Spleen (tissue), 11 donors: ENCODE measurements at regions not wholly inside any gene's neighbourhood (a gene's known extent, or its start where the extent isn't known, plus 50 kb on each side); places are given as distances from the start of the nearest gene placed in this dataset.

Source experiments
- DNase-seq: peaks from one replicate; pipeline ENCODE4 v3.0.0-alpha.2; 2020
- H3K27ac ChIP-seq, 8 donors: fragments of 200-600 bp; sonication (generic) in 7 of 8; 1 replicate in 4 of 8; 2 replicates in 4 of 8; pipeline versions ENCODE4 v1.5.0 to v1.8.0; 2016 to 2021; ENCODE audit warnings: inconsistent platforms in 4 of 8, mild to moderate bottlenecking in 4 of 8, moderate library complexity in 1 of 8
- H3K27me3 ChIP-seq, 7 donors: fragments of 200-600 bp; sonication (generic) in 6 of 7; replicated peaks in 1 of 7; 1 replicate in 4 of 7; 2 replicates in 3 of 7; pipeline versions ENCODE4 v1.5.0 to v1.8.0; 2016 to 2021; ENCODE audit warnings: inconsistent platforms in 3 of 7, mild to moderate bottlenecking in 1 of 7
- H3K36me3 ChIP-seq, 6 donors: fragments of 200-600 bp; sonication (generic) in 5 of 6; 1 replicate in 4 of 6; 2 replicates in 2 of 6; pipeline versions ENCODE4 v1.5.0 to v1.8.0; 2016 to 2021; ENCODE audit warnings: inconsistent platforms in 2 of 6
- H3K4me1 ChIP-seq, 6 donors: fragments of 200-600 bp; sonication (generic) in 5 of 6; 1 replicate in 3 of 6; 2 replicates in 3 of 6; pipeline versions ENCODE4 v1.5.0 to v1.8.0; 2016 to 2021; ENCODE audit warnings: inconsistent platforms in 3 of 6
- H3K4me3 ChIP-seq, 8 donors: fragments of 200-600 bp; sonication (generic) in 7 of 8; 1 replicate in 4 of 8; 2 replicates in 4 of 8; pipeline versions ENCODE4 v1.5.0 to v1.8.0; 2016 to 2021; ENCODE audit warnings: inconsistent platforms in 4 of 8, mild to moderate bottlenecking in 4 of 8, moderate library complexity in 2 of 8
- H3K9me3 ChIP-seq, 8 donors: fragments of 200-600 bp; sonication (generic) in 7 of 8; 1 replicate in 4 of 8; 2 replicates in 4 of 8; pipeline versions ENCODE4 v1.5.0 to v1.8.0; 2016 to 2021; ENCODE audit warnings: inconsistent platforms in 4 of 8
- CTCF ChIP-seq, 11 experiments: fragments of 200-600 bp in 7 of 11; fragments of 450-650 bp in 4 of 11; sonication (generic) in 4 of 11; IDR thresholded peaks in 8 of 11; conservative IDR thresholded peaks in 3 of 11; 1 replicate in 7 of 11; 2 replicates in 4 of 11; pipeline versions ENCODE4 v1.4.0 to v1.8.0; 2016 to 2021; ENCODE audit warnings: antibody characterized with exemption in 11 of 11, inconsistent platforms in 4 of 11, mild to moderate bottlenecking in 1 of 11
- POLR2A ChIP-seq, 3 donors: fragments of 450-650 bp; IDR thresholded peaks; one replicate each; pipeline ENCODE4 v1.5.1; 2017; ENCODE audit warnings: antibody characterized with exemption in 3 of 3, mild to moderate bottlenecking in 1 of 3
- POLR2AphosphoS5 ChIP-seq, 3 donors: sonication (generic); formaldehyde crosslinking; IDR thresholded peaks; one replicate each; pipeline ENCODE4 v1.5.1; 2017; ENCODE audit warnings: antibody characterized with exemption in 3 of 3
- WGBS, 5 donors: extraction: QIAGEN DNeasy Blood & Tissue Kit in 3 of 5; methylation state at CpG; one replicate each; pipeline versions ENCODE4 v1.1.5 to v1.1.7; 2013 to 2018; 5-methylcytosine and 5-hydroxymethylcytosine counted together
- intact Hi-C: fragments of 100-400 bp; cut with DNase I; formaldehyde crosslinking; loops from one replicate; pipeline ENCODE4 v1.15.0; 2023; ENCODE audit warnings: low total_unique reads
- donor health status: healthy with polysubstance abuse.
- donor health status: DM: no; HTN: no; CAD: no; lungs with moderate emphysema.
- donor health status: DM: no; HTN: no; CAD: no.
- donor health status: Bipolar disorder and iron deficiency.
- donor health status: healthy.
- donor health status: DM: no; HTN: no; CAD: no.
- donor health status: DM: yes; HTN: yes; CAD: no.

- TF ChIP-seq POLR2A (IDR thresholded peaks at IDR 0.05) (no peak), CTCF (IDR thresholded peaks at IDR 0.05 in 8 of 11, conservative IDR thresholded peaks at IDR 0.05 in 3 of 11) (no peak), POLR2AphosphoS5 (IDR thresholded peaks at IDR 0.05) (no peak)
- WGBS, 5 donors, result 87 to 91% (median 87%) methylated on average over 4 of the region's 4 CpGs
These were observed 201.8 kb upstream of the TOX3 start for GRCh38 chr16:52748741-52749140.

GRCh38 chr16:52747088-52747595, 200.2 kb upstream of the TOX3 start:
- no peaks in the 10 kb centered on the region for H3K27me3 ChIP-seq
- 71 to 82% (median 75%) methylated on average over 2 of the region's 2 CpGs for WGBS, 5 donors
- H3K27ac ChIP-seq, result no peak overlapping the region

More at GRCh38 chr16:52748741-52749140, 201.8 kb upstream of the TOX3 start:
- H3K9me3 ChIP-seq, result no peaks in the 10 kb centered on the region
- H3K4me3 ChIP-seq, result no peak overlapping the region
- H3K27ac ChIP-seq, result no peak overlapping the region
- H3K36me3 ChIP-seq, result no peaks in the 10 kb centered on the region
- intact Hi-C loops, result no loop called here
- no peak for DNase-seq
- no peaks in the 10 kb centered on the region for H3K4me1 ChIP-seq
- H3K27me3 ChIP-seq, result no peaks in the 10 kb centered on the region

GRCh38 chr16:52743707-52744106, 196.8 kb upstream of the TOX3 start:
- H3K4me1 ChIP-seq, result no peaks in the 10 kb centered on the region
- peaks cover 0 to 6% (median 0%) of the 10 kb centered on the region in 8 donors for H3K9me3 ChIP-seq
- H3K4me3 ChIP-seq, result no peak overlapping the region
- intact Hi-C loops, result no loop called here
- WGBS, 5 donors, result 86 to 94% (median 91%) methylated on average over 3 of the region's 3 CpGs
- no peak for DNase-seq
- no peaks in the 10 kb centered on the region for H3K36me3 ChIP-seq
- H3K27me3 ChIP-seq, result no peaks in the 10 kb centered on the region
- no peak for TF ChIP-seq CTCF (IDR thresholded peaks at IDR 0.05 in 8 of 11, conservative IDR thresholded peaks at IDR 0.05 in 3 of 11)
- no peak overlapping the region for H3K27ac ChIP-seq

More at GRCh38 chr16:52747088-52747595, 200.2 kb upstream of the TOX3 start:
- Histone ChIP-seq H3K36me3 (no peaks in the 10 kb centered on the region), H3K4me1 (no peaks in the 10 kb centered on the region), H3K9me3 (no peaks in the 10 kb centered on the region), H3K4me3 (no peak overlapping the region)
- DNase-seq, result no peak
- TF ChIP-seq POLR2AphosphoS5 (IDR thresholded peaks at IDR 0.05), result no peak
- no peak for TF ChIP-seq POLR2A (IDR thresholded peaks at IDR 0.05)
- no peak for TF ChIP-seq CTCF (IDR thresholded peaks at IDR 0.05 in 8 of 11, conservative IDR thresholded peaks at IDR 0.05 in 3 of 11)
- intact Hi-C loops, result no loop called here

GRCh38 chr16:52742608-52743170, 195.7 kb upstream of the TOX3 start:
- Histone ChIP-seq H3K27ac (no peak overlapping the region), H3K36me3 (no peaks in the 10 kb centered on the region), H3K4me1 (no peaks in the 10 kb centered on the region), H3K9me3 (peaks cover 0 to 10% (median 0%) of the 10 kb centered on the region in 8 donors), H3K4me3 (no peak overlapping the region), H3K27me3 (no peaks in the 10 kb centered on the region)
- TF ChIP-seq POLR2A (IDR thresholded peaks at IDR 0.05) (no peak), CTCF (IDR thresholded peaks at IDR 0.05 in 8 of 11, conservative IDR thresholded peaks at IDR 0.05 in 3 of 11) (no peak), POLR2AphosphoS5 (IDR thresholded peaks at IDR 0.05) (no peak)
- DNase-seq, result no peak
- WGBS, 5 donors, result 79 to 88% (median 82%) methylated on average over 4 of the region's 4 CpGs
- intact Hi-C loops, result no loop called here
